HG03045 (cell line): ENCODE measurements at regions not wholly inside any gene's neighbourhood (a gene's known extent, or its start where the extent isn't known, plus 50 kb on each side); places are given as distances from the start of the nearest gene placed in this dataset.

ENCODE experiments used
- ATAC-seq: cut with Tn5 transposase; IDR thresholded peaks from one replicate; pipeline ENCODE4 v1.9.1; 2021; ENCODE audit warnings: mild to moderate bottlenecking, moderate library complexity; ENCODE audit not compliant: unreplicated experiment

- no peak for ATAC-seq
Observed at GRCh38 chr13:63351533-63351932, 1935.9 kb upstream of the PCDH20 start.

- ATAC-seq = no peak
Observed at GRCh38 chr13:63351081-63351480, 1935.4 kb upstream of the PCDH20 start.

GRCh38 chr13:63345835-63346234, 1930.2 kb upstream of the PCDH20 start:
- no peak for ATAC-seq

- no peak for ATAC-seq
Observed at GRCh38 chr13:63344711-63345110, 1929.1 kb upstream of the PCDH20 start.

- ATAC-seq = no peak
Observed at GRCh38 chr13:63337921-63338320, 1922.3 kb upstream of the PCDH20 start.

- no peak for ATAC-seq
Observed at GRCh38 chr13:63337041-63337440, 1921.4 kb upstream of the PCDH20 start.

GRCh38 chr13:63336549-63336948, 1920.9 kb upstream of the PCDH20 start:
- no peak for ATAC-seq

- ATAC-seq = no peak
Observed at GRCh38 chr13:63327584-63327983, 1911.9 kb upstream of the PCDH20 start.

- ATAC-seq = no peak
Observed at GRCh38 chr13:63323441-63323840, 1907.8 kb upstream of the PCDH20 start.

GRCh38 chr13:63311587-63311986, 1895.9 kb upstream of the PCDH20 start:
- ATAC-seq = no peak

- ATAC-seq = no peak
Observed at GRCh38 chr13:63308549-63309165, 1893.0 kb upstream of the PCDH20 start.

- no peak for ATAC-seq
Observed at GRCh38 chr13:63307228-63307627, 1891.6 kb upstream of the PCDH20 start.

- ATAC-seq = no peak
Observed at GRCh38 chr13:63305641-63306133, 1890.0 kb upstream of the PCDH20 start.

- no peak for ATAC-seq
Observed at GRCh38 chr13:63304497-63304896, 1888.8 kb upstream of the PCDH20 start.

GRCh38 chr13:63299866-63300394, 1884.3 kb upstream of the PCDH20 start:
- no peak for ATAC-seq

- no peak for ATAC-seq
Observed at GRCh38 chr13:63297163-63297562, 1881.5 kb upstream of the PCDH20 start.

- ATAC-seq = no peak
Observed at GRCh38 chr13:63291701-63292100, 1876.1 kb upstream of the PCDH20 start.

GRCh38 chr13:63288576-63288975, 1872.9 kb upstream of the PCDH20 start:
- ATAC-seq = no peak

GRCh38 chr13:63287926-63288325, 1872.3 kb upstream of the PCDH20 start:
- no peak for ATAC-seq

- ATAC-seq = no peak
Observed at GRCh38 chr13:63285426-63285825, 1869.8 kb upstream of the PCDH20 start.

GRCh38 chr13:63279136-63279535, 1863.5 kb upstream of the PCDH20 start:
- ATAC-seq = no peak

GRCh38 chr13:63274772-63275171, 1859.1 kb upstream of the PCDH20 start:
- ATAC-seq = no peak
